PC-3 (cell line): ENCODE measurements at regions not wholly inside any gene's neighbourhood (a gene's known extent, or its start where the extent isn't known, plus 50 kb on each side); places are given as distances from the start of the nearest gene placed in this dataset.
"Not testable (repeated sequence)": the region's sequence is repeated elsewhere in the genome, so short reads cannot be mapped to it uniquely, and the experiment has no call there.

Experiments used
- ATAC-seq: fragments of 200-7000 bp; cut with Tn5 transposase; 2 replicates; pipeline ENCODE4 v1.9.1; 2020; ENCODE audit warnings: mild to moderate bottlenecking, moderate library complexity
- BruUV-seq: library from RNA; stranded (reverse); fragments of 400-500 nt; replicated peaks from 2 replicates; lab custom pipeline; 2021; lab: Mats Ljungman, UMichigan
- CTCF ChIA-PET: fragments of 300-600 bp; sonication (Branson Sonifier 250); formaldehyde crosslinking; loops from one replicate; lab custom pipeline; 2022; ENCODE audit warnings: antibody characterized with exemption; lab: Charles Lee
- POLR2A ChIA-PET: fragments of 300-600 bp; sonication (Branson Sonifier 250); formaldehyde crosslinking; loops from one replicate; lab custom pipeline; 2022; ENCODE audit warnings: antibody characterized with exemption; ENCODE audit not compliant: unreplicated experiment; lab: Charles Lee
- DNase-seq: peaks from one replicate; pipeline ENCODE4 v3.0.0-alpha.2; 2015
- H2AFZ ChIP-seq: fragments of 300-600 bp; sonication (generic); 2 replicates; pipeline ENCODE4 v1.6.0; 2016; ENCODE audit warnings: antibody characterized with exemption, low read length
- H3F3A ChIP-seq: fragments of 300-600 bp; sonication (generic); one replicate; pipeline ENCODE4 v1.6.0; 2017; ENCODE audit warnings: antibody characterized with exemption, low read length, control low read depth, mild to moderate bottlenecking; ENCODE audit not compliant: unreplicated experiment
- H3K27ac ChIP-seq: fragments of 300-600 bp; sonication (generic); 2 replicates; pipeline ENCODE4 v1.5.1; 2016; ENCODE audit warnings: mild to moderate bottlenecking, low read length
- H3K27me3 ChIP-seq: fragments of 300-600 bp; sonication (generic); 2 replicates; pipeline ENCODE4 v1.6.1; 2016; ENCODE audit warnings: low read length, mixed read lengths
- H3K36me3 ChIP-seq: fragments of 300-600 bp; sonication (generic); 2 replicates; pipeline ENCODE4 v1.6.1; 2016; ENCODE audit warnings: low read depth, mixed run types, low read length, mixed read lengths
- H3K4me1 ChIP-seq: fragments of 300-600 bp; sonication (generic); 2 replicates; pipeline ENCODE4 v1.5.1; 2016; ENCODE audit warnings: low read length; ENCODE audit not compliant: insufficient read depth
- H3K4me2 ChIP-seq: fragments of 300-600 bp; sonication (generic); 2 replicates; pipeline ENCODE4 v1.6.0; 2016; ENCODE audit warnings: low read length
- H3K4me3 ChIP-seq: fragments of 300-600 bp; sonication (generic); 2 replicates; pipeline ENCODE4 v1.5.1; 2016; ENCODE audit warnings: mild to moderate bottlenecking, low read length, mixed read lengths
- H3K79me2 ChIP-seq: fragments of 300-600 bp; sonication (generic); 2 replicates; pipeline ENCODE4 v1.6.1; 2017; ENCODE audit warnings: low read length, mixed read lengths
- H3K9ac ChIP-seq: fragments of 300-600 bp; sonication (generic); 2 replicates; pipeline ENCODE4 v1.6.0; 2016; ENCODE audit warnings: mild to moderate bottlenecking, low read length
- H3K9me2 ChIP-seq: fragments of 300-600 bp; sonication (generic); replicated peaks from 2 replicates; pipeline ENCODE4 v1.6.1; 2016; ENCODE audit warnings: mixed run types, low read length, mixed read lengths
- H3K9me3 ChIP-seq: fragments of 300-600 bp; sonication (generic); 2 replicates; pipeline ENCODE4 v1.6.1; 2016; ENCODE audit warnings: low read length, mixed read lengths
- H4K20me1 ChIP-seq: fragments of 300-600 bp; sonication (generic); 2 replicates; pipeline ENCODE4 v1.6.1; 2016; ENCODE audit warnings: low read length, mixed read lengths
- CTCF ChIP-seq: fragments of 300-600 bp; sonication (generic); conservative IDR thresholded peaks from 2 replicates; pipeline ENCODE4 v1.5.1; 2017; ENCODE audit warnings: antibody characterized with exemption, low read depth, mild to moderate bottlenecking, low read length
- EZH2 ChIP-seq: fragments of 300-600 bp; sonication (generic); IDR thresholded peaks from one replicate; pipeline ENCODE4 v1.6.1; 2017; ENCODE audit warnings: antibody characterized with exemption, mild to moderate bottlenecking, low read length; ENCODE audit not compliant: unreplicated experiment
- EZH2phosphoT487 ChIP-seq: fragments of 300-600 bp; sonication (generic); IDR thresholded peaks from 2 replicates; pipeline ENCODE4 v1.6.1; 2018; ENCODE audit warnings: mild to moderate bottlenecking, antibody characterized with exemption, low read length, borderline replicate concordance
- intact Hi-C: fragments of 100-400 bp; cut with micrococcal nuclease; formaldehyde crosslinking; loops from 2 replicates; pipeline ENCODE4 v1.9.0; 2023

- BruUV-seq, result no TSS peak
- intact Hi-C loops, result no loop called here
Measured at GRCh38 chr9:78091731-78092130, 60.1 kb upstream of the GNAQ start.

GRCh38 chr9:78089111-78089510, 57.5 kb upstream of the GNAQ start:
- no peak overlapping the region for H3K27ac ChIP-seq
- no peaks in the 10 kb centered on the region for H3K4me1 ChIP-seq
- ChIA-PET CTCF (no interaction called here), POLR2A (no interaction called here)
- H3K9ac ChIP-seq, result no peak overlapping the region
- no peak overlapping the region for H3K4me2 ChIP-seq
- no peaks in the 10 kb centered on the region for H3K9me3 ChIP-seq
- no peak for ATAC-seq
- no peak for DNase-seq
- no TSS peak for BruUV-seq
- H3K9me2 ChIP-seq, result no peaks in the 10 kb centered on the region
- no peaks in the 10 kb centered on the region for H3K79me2 ChIP-seq
- no peaks in the 10 kb centered on the region for H3K36me3 ChIP-seq
- no peak for TF ChIP-seq EZH2phosphoT487
- TF ChIP-seq EZH2, result no peak
- no peak for TF ChIP-seq CTCF
- intact Hi-C loops, result no loop called here
- no peaks in the 10 kb centered on the region for H3F3A ChIP-seq
- no peaks in the 10 kb centered on the region for H3K27me3 ChIP-seq
- H2AFZ ChIP-seq, result no peak overlapping the region
- no peak overlapping the region for H3K4me3 ChIP-seq
- H4K20me1 ChIP-seq, result no peaks in the 10 kb centered on the region

More at GRCh38 chr9:78091731-78092130, 60.1 kb upstream of the GNAQ start:
- Histone ChIP-seq H3F3A (no peaks in the 10 kb centered on the region), H3K27ac (no peak overlapping the region), H3K36me3 (no peaks in the 10 kb centered on the region), H4K20me1 (no peaks in the 10 kb centered on the region), H3K4me2 (no peak overlapping the region), H3K9ac (no peak overlapping the region), H3K27me3 (peaks cover 6% of the 10 kb centered on the region), H3K79me2 (no peaks in the 10 kb centered on the region), H3K4me3 (no peak overlapping the region), H2AFZ (no peak overlapping the region), H3K4me1 (no peaks in the 10 kb centered on the region), H3K9me3 (no peaks in the 10 kb centered on the region), H3K9me2 (no peaks in the 10 kb centered on the region)
- ATAC-seq, result no peak
- ChIA-PET POLR2A (no interaction called here), CTCF (no interaction called here)
- TF ChIP-seq EZH2phosphoT487, result no peak
- no peak for TF ChIP-seq EZH2
- TF ChIP-seq CTCF, result no peak
- DNase-seq, result no peak

GRCh38 chr9:78088190-78088589, 56.6 kb upstream of the GNAQ start:
- H3K9me2 ChIP-seq, H3K79me2 ChIP-seq, POLR2A ChIA-PET, intact Hi-C loops, H3K27ac ChIP-seq, H3K9ac ChIP-seq, H2AFZ ChIP-seq, H3K36me3 ChIP-seq, H3K4me2 ChIP-seq, BruUV-seq, H3K4me3 ChIP-seq, DNase-seq, ATAC-seq, H3K27me3 ChIP-seq, CTCF ChIA-PET, H3K9me3 ChIP-seq, H3F3A ChIP-seq, H4K20me1 ChIP-seq, H3K4me1 ChIP-seq: not testable (repeated sequence)
